Inflammatory macrophage treated with lipopolysaccharide for 1 hour (primary cell): ENCODE measurements at regions not wholly inside any gene's neighbourhood (a gene's known extent, or its start where the extent isn't known, plus 50 kb on each side); places are given as distances from the start of the nearest gene placed in this dataset.

Experiments used
- DNase-seq, 2 donors: peaks; one replicate each; pipeline ENCODE4 v3.0.0-alpha.2; 2020 to 2022

DNA sequence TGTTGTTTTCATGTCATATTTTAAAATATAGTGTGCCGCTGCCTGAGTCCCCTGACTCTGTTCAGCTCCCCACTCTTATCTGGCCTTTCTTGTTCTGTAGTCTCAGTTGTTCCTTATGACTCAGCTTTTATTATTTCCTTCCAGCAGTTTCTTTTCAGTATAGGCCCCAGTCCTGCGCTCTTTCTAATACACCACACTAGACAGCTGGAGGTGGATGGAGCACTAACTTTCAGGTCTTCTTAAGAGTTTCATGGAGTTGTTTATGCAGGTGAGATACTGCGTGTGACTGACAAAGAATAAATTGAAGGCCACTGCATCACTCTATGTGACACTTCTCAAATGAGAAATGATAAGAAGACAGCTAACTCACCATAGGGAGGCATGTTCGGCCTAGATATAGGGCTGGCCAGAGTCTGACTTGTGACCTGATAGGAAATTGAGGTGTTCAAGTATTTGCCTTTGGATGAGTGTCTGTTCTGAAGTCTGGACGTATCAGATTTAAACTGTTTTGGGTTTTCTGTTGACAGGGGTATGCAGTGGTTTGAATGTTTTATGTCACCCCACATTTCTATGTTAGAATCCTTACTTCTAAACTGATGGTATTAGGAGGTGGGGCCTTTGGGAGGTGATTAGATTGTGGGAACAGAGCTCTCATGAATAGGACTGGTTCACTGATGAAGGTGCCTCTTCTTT, 60.8 kb upstream of the CLMN start:
- no peak for DNase-seq

DNA sequence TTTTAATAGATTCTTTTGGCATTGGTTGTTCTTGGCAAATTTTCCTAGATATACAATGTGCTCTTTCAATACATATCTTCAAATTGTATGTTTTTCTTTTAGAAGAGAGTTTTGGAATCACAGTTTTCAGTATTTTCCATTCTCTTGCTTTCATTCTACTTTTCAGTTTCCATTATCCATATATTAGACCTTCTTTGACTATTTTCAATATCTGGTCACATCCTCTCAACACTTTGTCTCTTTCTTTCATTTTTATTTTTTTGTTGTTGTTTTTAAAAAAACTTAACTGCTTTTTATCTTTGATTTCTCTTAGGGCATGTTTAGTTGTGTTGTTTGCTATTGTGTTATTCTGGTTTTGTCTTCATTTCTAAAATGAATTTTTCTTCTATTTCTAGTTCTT, 59.9 kb upstream of the CLMN start:
- no peak for DNase-seq

- no peak for DNase-seq
These were observed 55.9 kb upstream of the CLMN start for GRCh38 chr14:95375539-95376109.

DNA sequence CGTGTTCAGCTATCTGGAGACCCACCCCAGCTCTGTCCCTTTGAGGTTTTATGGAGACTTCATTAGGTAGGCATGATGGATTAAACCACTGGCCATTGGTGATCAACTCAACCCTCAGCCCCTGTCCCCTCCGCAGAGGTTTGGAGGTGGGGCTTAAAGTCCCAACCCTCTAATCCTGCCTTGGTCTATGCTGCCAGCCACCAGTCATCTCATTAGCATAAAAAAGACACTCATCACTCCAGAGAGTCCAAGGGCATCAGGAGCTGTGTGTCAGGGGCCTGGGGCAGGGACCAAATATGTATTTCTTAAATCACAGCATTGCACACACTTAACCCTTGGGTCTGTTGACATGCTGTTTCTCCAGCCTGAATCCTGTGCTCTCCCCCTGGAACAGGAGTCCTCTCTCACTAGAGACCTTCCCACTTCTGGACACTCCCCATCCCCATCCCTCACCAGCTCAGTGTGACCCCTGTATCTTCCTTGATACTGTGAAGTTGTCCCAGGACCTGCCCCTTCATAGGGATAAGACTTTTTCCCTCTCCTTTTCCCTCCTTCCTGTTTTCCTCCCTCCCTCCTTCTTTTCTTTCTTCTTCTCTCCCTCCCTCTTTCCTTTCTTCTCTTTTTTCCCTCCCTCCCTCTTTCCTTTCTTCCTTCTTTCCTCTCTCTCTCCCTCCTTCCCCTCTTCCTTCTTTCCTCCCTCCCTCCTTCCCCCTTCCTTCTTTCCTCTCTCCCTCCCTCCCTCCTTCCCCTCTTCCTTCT, 54.7 kb upstream of the CLMN start:
- DNase-seq: no peak

DNA sequence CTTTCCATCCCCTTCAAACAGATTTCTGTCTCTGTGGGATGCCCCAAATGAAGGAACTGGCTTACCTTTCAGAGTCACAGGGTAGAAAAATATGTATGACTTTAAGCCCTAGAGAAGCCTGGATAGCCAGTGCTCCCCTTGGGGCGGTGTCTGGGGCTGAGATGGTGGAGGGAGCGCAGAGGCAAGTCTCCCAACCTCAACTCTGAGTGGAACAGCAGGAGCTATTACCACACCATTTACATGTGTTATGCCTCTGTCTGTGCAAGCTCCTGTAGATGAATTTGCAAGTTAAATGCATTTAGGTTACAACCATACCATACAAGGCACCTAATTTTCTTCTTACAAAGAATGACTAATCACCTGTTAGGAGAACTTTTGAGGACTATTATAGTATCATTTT, 50.4 kb upstream of the CLMN start:
- DNase-seq: no peak
